Fibroblast of villous mesenchyme (primary cell): ENCODE measurements at regions not wholly inside any gene's neighbourhood (a gene's known extent, or its start where the extent isn't known, plus 50 kb on each side); places are given as distances from the start of the nearest gene placed in this dataset.

Experiments used
- DNase-seq: peaks from one replicate; pipeline ENCODE4 v3.0.0-alpha.2; 2010; ENCODE audit warnings: low read depth
- H3K4me3 ChIP-seq: 2 replicates; pipeline ENCODE4 v1.5.1; 2011; ENCODE audit warnings: low read depth, mild to moderate bottlenecking, low read length
- TF ChIP-seq, protein P1 (sequence below): IDR thresholded peaks from 2 replicates; pipeline ENCODE4 v1.5.1; 2012; ENCODE audit warnings: low read depth, mild to moderate bottlenecking, low read length; ENCODE audit not compliant: insufficient read depth

DNA sequence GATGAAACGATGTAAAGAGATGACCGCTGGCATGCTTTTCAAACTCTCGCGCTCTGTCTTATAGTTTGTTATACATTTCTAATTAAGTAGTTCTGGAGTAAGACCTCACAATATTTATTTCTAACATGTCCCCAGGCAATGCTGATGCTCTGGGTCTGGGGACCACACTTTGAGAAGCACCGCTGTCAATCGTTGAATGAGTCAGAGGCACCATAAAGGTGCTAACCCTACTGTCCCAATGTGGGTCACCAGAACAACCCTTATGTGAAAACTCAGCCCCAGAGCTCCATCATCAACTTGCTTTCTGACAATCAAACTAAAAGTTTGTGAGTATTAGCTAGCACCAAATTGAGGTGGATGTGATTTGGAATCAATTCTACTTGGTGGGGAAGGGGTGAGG, 284.1 kb upstream of the PRKCQ start:
- no peak overlapping the region for H3K4me3 ChIP-seq
- TF ChIP-seq, protein P1, sequence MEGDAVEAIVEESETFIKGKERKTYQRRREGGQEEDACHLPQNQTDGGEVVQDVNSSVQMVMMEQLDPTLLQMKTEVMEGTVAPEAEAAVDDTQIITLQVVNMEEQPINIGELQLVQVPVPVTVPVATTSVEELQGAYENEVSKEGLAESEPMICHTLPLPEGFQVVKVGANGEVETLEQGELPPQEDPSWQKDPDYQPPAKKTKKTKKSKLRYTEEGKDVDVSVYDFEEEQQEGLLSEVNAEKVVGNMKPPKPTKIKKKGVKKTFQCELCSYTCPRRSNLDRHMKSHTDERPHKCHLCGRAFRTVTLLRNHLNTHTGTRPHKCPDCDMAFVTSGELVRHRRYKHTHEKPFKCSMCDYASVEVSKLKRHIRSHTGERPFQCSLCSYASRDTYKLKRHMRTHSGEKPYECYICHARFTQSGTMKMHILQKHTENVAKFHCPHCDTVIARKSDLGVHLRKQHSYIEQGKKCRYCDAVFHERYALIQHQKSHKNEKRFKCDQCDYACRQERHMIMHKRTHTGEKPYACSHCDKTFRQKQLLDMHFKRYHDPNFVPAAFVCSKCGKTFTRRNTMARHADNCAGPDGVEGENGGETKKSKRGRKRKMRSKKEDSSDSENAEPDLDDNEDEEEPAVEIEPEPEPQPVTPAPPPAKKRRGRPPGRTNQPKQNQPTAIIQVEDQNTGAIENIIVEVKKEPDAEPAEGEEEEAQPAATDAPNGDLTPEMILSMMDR = no peak

DNA sequence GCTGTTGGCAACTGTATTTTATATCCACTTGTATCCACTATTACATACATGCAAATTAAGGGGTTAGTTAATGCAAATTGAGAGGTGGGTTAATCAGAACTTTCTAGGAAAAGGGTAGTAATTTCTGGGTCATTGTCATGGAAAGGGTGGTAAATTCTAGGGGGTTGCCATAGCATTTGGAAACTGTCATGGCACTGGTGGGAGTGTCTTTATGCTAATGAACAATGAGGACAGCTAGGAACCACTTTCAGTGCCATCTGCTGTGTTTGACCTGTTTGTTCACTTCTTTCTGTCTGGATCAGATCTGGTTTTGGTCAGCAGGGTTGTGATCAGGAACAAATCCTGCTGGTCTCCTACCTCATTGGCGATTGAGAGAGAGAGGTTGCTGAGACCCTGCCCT, 283.3 kb upstream of the PRKCQ start:
- no peak overlapping the region for H3K4me3 ChIP-seq
- DNase-seq = no peak
- TF ChIP-seq, protein P1 = no peak

More for the DNA sequence above, 284.1 kb upstream of the PRKCQ start:
- no peak for DNase-seq

DNA sequence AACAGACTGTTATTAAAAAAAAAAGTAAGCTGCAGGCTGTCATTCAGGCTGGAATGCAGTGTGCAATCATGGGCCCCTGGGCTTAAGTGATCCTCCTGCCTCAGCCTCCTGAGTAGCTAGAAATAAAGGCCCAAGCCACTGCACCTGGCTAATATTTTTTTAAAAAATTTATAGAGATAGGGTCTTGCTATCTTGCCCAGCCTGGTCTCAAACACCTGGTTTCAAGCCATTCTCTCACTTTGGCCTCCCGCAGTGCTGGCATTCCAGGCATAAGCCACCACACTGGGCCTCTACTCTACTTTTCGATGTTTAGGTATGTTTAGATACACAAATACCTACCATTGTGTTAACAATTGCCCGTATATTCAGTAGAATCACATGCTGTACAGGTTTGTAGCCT, 270.4 kb upstream of the PRKCQ start:
- no peak for DNase-seq
- TF ChIP-seq, protein P1 = no peak
- no peak overlapping the region for H3K4me3 ChIP-seq

DNA sequence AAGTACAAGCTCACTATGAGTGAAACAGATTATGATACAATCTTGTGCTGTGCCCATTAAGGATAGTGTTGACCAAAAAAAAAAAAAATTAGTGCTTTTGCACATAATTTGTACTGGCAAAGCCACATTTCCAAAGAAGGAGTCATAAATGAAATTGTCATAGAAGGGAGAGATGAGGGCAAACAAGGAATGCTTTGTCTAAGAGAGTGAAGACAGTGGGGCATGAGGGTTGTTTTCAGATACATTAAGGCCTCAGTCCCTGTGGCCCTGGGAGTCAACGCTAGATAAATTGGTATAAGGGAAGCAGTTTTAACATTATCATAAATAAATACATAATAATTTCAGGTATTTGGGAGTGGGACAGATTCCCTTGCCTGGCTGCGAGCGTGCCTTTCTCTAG, 267.5 kb upstream of the PRKCQ start:
- TF ChIP-seq, protein P1 = no peak
- no peak overlapping the region for H3K4me3 ChIP-seq
- no peak for DNase-seq

DNA sequence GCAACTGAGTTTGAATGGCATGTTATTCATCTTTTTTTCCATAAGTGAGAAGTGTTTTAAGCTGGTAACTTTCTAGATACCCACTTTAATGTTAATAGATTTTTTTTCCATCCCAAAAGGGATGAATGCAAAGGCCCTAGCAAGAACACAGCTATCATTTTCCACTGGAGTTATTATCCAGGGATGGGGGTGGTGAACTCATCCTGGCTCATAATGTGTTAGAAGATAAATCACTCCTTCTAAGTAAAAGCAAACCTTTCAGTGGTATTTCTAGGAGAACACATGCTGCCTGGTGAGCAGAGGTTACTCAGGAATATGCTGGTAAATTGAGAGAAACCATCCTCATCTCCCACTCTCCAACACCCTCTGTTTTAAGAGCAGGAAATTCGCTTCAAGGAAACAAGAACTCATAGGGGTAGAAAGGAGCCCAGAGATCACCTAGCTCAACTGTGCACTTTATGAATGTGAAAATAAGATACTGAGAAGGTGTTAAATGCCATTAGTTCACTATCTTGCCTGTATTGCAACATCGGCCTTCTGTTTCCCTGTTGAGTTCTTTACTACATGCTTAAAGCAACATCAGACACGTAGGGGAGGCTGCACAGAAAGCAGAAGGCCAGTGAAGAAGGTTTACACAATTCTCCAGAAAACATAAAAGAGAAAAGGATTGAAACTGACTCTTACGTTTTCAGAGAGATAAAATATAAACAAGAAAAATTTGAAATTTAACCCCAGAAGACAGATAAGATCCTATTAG, 264.0 kb upstream of the PRKCQ start:
- TF ChIP-seq, protein P1 = no peak
- no peak overlapping the region for H3K4me3 ChIP-seq
- DNase-seq = peak; percentile 61

DNA sequence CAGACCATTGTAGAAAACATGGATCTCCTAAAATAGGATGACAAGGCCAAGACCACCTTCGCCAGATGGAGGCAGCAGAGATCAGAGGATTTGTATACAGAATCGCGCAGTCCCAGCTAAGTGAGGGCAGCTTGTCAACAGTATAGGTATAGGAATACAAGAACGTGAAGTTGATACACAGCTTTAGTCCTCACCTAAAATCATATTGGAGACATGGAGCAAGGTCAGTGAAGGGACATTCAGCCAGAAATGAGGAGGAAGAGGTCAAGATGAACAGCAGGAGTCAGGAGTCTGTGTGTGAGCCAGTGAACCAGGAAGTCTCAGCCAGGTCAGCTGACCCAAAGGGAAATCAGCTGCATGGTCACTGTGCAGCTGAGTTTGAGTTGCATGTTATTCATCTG, 263.4 kb upstream of the PRKCQ start:
- H3K4me3 ChIP-seq = no peak overlapping the region
- DNase-seq = no peak
- TF ChIP-seq, protein P1 = no peak

DNA sequence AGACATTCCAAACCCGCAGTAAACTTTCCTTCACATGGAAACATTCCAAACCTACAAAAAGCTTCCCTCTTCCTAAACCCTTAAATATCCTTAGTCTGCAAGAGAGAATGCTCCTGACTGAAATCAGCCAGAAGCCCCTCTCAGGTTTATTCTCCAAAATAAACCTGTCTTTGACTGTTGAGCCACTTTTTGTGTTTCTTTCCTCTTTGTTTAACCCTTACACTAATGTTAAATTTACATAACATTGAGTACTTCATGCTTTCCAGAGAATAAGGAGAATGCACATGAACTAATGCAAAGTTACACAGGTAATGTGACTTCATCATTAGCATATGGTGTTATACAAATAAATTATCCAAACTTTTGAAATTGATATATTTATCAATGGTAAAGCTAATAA, 262.6 kb upstream of the PRKCQ start:
- TF ChIP-seq, protein P1 = no peak
- no peak for DNase-seq
- H3K4me3 ChIP-seq = no peak overlapping the region
